CD4-positive, CD25-positive, alpha-beta regulatory T cell (primary cell): ENCODE measurements at regions not wholly inside any gene's neighbourhood (a gene's known extent, or its start where the extent isn't known, plus 50 kb on each side); places are given as distances from the start of the nearest gene placed in this dataset.
"Not testable (repeated sequence)": the region's sequence is repeated elsewhere in the genome, so short reads cannot be mapped to it uniquely, and the experiment has no call there.

ENCODE experiments used
- ATAC-seq, 2 donors: fragments of 150-1000 bp; cut with Tn5 transposase; one replicate each; pipeline ENCODE4 v1.10.0; 2021; ENCODE audit warnings: low read depth in 2 of 2, moderate number of reproducible peaks in 2 of 2, moderate library complexity in 1 of 2
- DNase-seq, 3 donors: peaks; one replicate each; pipeline versions ENCODE4 v3.0.0 to v3.0.0-alpha.2; 2012 to 2022; ENCODE audit warnings: mixed read lengths in 1 of 3
- H3K27ac ChIP-seq: one replicate; pipeline ENCODE4 v1.7.0; 2013; ENCODE audit warnings: mild to moderate bottlenecking, low read length; ENCODE audit not compliant: insufficient read depth, poor library complexity, severe bottlenecking
- H3K27me3 ChIP-seq: one replicate; pipeline ENCODE4 v1.7.0; 2013; ENCODE audit warnings: low read length; ENCODE audit not compliant: control insufficient read depth, insufficient read depth
- H3K36me3 ChIP-seq: one replicate; pipeline ENCODE4 v1.7.0; 2013; ENCODE audit warnings: mild to moderate bottlenecking, low read length, moderate library complexity; ENCODE audit not compliant: control insufficient read depth, insufficient read depth
- H3K4me1 ChIP-seq: 2 replicates; pipeline ENCODE4 v1.7.0; 2013; ENCODE audit warnings: mild to moderate bottlenecking, low read length; ENCODE audit not compliant: insufficient read depth, control insufficient read depth, poor library complexity, severe bottlenecking
- H3K4me3 ChIP-seq: one replicate; pipeline ENCODE4 v1.7.0; 2013; ENCODE audit warnings: low read depth, mild to moderate bottlenecking, low read length, moderate library complexity
- H3K9me3 ChIP-seq, 2 experiments: 1 replicate in 1 of 2; 2 replicates in 1 of 2; pipeline ENCODE4 v1.7.0; 2013; ENCODE audit warnings: low read length in 2 of 2, mild to moderate bottlenecking in 1 of 2, moderate library complexity in 1 of 2; ENCODE audit not compliant: control insufficient read depth in 2 of 2
- H3K27ac Mint-ChIP-seq, 3 donors: one replicate each; pipeline ENCODE4 v1.8.0; 2020 to 2022; ENCODE audit warnings: mild to moderate bottlenecking in 3 of 3, mixed read lengths in 3 of 3, moderate library complexity in 2 of 3
- H3K27me3 Mint-ChIP-seq: one replicate; pipeline ENCODE4 v1.8.0; 2022; ENCODE audit warnings: mild to moderate bottlenecking, mixed read lengths
- H3K36me3 Mint-ChIP-seq: one replicate; pipeline ENCODE4 v1.8.0; 2020; ENCODE audit warnings: mixed read lengths
- H3K4me1 Mint-ChIP-seq, 4 donors: one replicate each; pipeline ENCODE4 v1.8.0; 2020 to 2022; ENCODE audit warnings: mixed read lengths in 4 of 4, mild to moderate bottlenecking in 1 of 4
- H3K4me3 Mint-ChIP-seq, 4 donors: one replicate each; pipeline ENCODE4 v1.8.0; 2020 to 2022; ENCODE audit warnings: mild to moderate bottlenecking in 4 of 4, mixed read lengths in 4 of 4, moderate library complexity in 3 of 4
- H3K9me3 Mint-ChIP-seq, 7 donors: one replicate each; pipeline ENCODE4 v1.8.0; 2020 to 2022; ENCODE audit warnings: mixed read lengths in 7 of 7, mild to moderate bottlenecking in 3 of 7, moderate library complexity in 2 of 7

GRCh38 chr5:173680660-173681242 lies 64.3 kb upstream of the BOD1 start:
- Mint-ChIP-seq H3K27me3 (no peaks in the 10 kb centered on the region), H3K36me3 (no peaks in the 10 kb centered on the region), H3K27ac (no peak overlapping the region), H3K4me3 (no peak overlapping the region), H3K9me3 (peaks cover 0 to 7% (median 0%) of the 10 kb centered on the region in 7 donors), H3K4me1 (peaks cover 0 to 3% (median 0%) of the 10 kb centered on the region in 4 donors)
- Histone ChIP-seq H3K9me3 (peaks cover 0 to 2% of the 10 kb centered on the region in 2 experiments), H3K27ac (no peak overlapping the region), H3K4me1 (no peaks in the 10 kb centered on the region), H3K4me3 (no peak overlapping the region), H3K36me3 (no peaks in the 10 kb centered on the region), H3K27me3 (no peaks in the 10 kb centered on the region)
- ATAC-seq (peak in 1 of 2 donors; percentile 28), DNase-seq (no peak)

DNA sequence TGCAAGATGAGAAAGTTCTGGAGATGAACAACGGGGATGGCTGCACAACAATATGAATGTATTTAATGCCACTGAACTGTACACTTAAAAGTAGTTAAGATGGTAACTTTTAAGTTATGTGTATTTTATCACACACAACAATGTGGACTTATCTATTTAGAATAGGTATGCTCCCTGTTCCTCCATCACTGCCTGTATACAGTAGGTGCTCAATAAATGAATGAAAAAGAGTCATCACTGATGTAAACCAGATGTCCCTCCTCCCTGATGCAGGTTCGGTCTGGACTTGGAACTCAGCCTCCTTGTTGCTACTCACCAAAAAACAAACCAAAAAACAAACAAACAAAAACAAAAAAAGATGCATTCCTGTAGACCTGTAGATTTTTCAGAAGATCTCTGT lies 65.9 kb upstream of the BOD1 start:
- peaks cover 0 to 3% (median 0%) of the 10 kb centered on the region in 4 donors for H3K4me1 Mint-ChIP-seq

GRCh38 chr5:173684535-173684934 lies 68.1 kb upstream of the BOD1 start:
- not testable (repeated sequence) for H3K27me3 Mint-ChIP-seq, ATAC-seq, H3K4me3 Mint-ChIP-seq, H3K4me3 ChIP-seq, H3K36me3 Mint-ChIP-seq, H3K27me3 ChIP-seq, H3K9me3 ChIP-seq, H3K36me3 ChIP-seq, H3K9me3 Mint-ChIP-seq, H3K4me1 ChIP-seq, H3K27ac ChIP-seq, DNase-seq, H3K4me1 Mint-ChIP-seq, H3K27ac Mint-ChIP-seq

More for the DNA sequence above, 65.9 kb upstream of the BOD1 start:
- Mint-ChIP-seq H3K4me3 (no peak overlapping the region), H3K9me3 (peaks cover 0 to 8% (median 0%) of the 10 kb centered on the region in 7 donors), H3K36me3 (no peaks in the 10 kb centered on the region), H3K27ac (no peak overlapping the region), H3K27me3 (no peaks in the 10 kb centered on the region)
- H3K36me3 ChIP-seq = no peaks in the 10 kb centered on the region
- no peaks in the 10 kb centered on the region for H3K9me3 ChIP-seq
- DNase-seq (no peak), ATAC-seq (no peak)
- no peaks in the 10 kb centered on the region for H3K4me1 ChIP-seq
- no peaks in the 10 kb centered on the region for H3K27me3 ChIP-seq
- no peak overlapping the region for H3K27ac ChIP-seq
- no peak overlapping the region for H3K4me3 ChIP-seq

DNA sequence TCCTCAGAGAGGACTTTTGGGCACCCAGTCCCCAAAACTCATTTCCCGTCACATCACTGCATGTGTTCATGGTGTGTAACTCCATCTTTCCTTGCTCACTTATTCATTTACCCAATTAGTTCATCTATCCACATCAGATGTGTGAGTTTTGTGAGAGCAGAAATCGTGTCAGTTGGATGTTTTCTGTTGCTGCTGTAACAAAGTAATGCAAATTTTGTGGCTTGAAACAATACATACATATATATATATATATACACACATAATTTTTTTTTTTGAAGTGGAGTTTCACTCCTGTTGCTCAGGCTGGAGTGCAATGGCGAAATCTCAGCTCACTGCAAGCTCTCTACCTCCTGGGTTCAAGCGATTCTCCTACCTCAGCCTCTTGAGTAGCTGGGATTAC lies 70.5 kb upstream of the BOD1 start:
- peaks cover 0 to 4% (median 0%) of the 10 kb centered on the region in 7 donors for H3K9me3 Mint-ChIP-seq
- peaks cover 16% of the 10 kb centered on the region for H3K4me1 ChIP-seq
- no peaks in the 10 kb centered on the region for H3K36me3 Mint-ChIP-seq
- no peaks in the 10 kb centered on the region for H3K36me3 ChIP-seq
- H3K9me3 ChIP-seq = no peaks in the 10 kb centered on the region
- peaks cover 0 to 16% (median 0%) of the 10 kb centered on the region in 4 donors for H3K4me1 Mint-ChIP-seq
- H3K27me3 Mint-ChIP-seq = no peaks in the 10 kb centered on the region
- ATAC-seq (no peak), DNase-seq (no peak)
- no peaks in the 10 kb centered on the region for H3K27me3 ChIP-seq
- H3K27ac Mint-ChIP-seq = no peak overlapping the region
- H3K27ac ChIP-seq = no peak overlapping the region
- H3K4me3 ChIP-seq = no peak overlapping the region
- H3K4me3 Mint-ChIP-seq = no peak overlapping the region

DNA sequence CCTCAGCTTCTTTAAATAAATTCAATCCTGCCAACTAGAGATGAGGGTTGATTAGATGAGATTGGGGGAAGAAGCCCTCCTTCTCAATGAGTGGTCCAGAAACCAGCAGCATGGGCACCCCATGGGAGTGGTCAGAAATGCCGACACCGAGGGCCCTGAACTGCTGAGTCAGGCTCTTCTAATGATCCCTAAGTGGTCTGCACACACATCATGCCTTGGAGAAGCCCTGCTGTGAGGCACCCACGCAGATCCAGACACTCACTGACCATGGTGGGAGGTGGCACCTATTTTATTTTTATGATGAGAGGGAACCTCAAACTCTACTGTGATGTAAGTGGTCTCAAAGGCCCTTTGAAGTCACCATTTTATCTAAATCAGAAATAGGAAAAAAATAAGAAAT lies 72.3 kb upstream of the BOD1 start:
- DNase-seq (no peak), ATAC-seq (no peak)
- no peak overlapping the region for H3K4me3 Mint-ChIP-seq
- Histone ChIP-seq H3K4me3 (no peak overlapping the region), H3K27me3 (no peaks in the 10 kb centered on the region), H3K27ac (no peak overlapping the region), H3K9me3 (no peaks in the 10 kb centered on the region), H3K36me3 (no peaks in the 10 kb centered on the region), H3K4me1 (peaks cover 16% of the 10 kb centered on the region)
- peak overlapping the region in 1 of 3 donors; percentile 62 for H3K27ac Mint-ChIP-seq
- H3K36me3 Mint-ChIP-seq = no peaks in the 10 kb centered on the region
- H3K9me3 Mint-ChIP-seq = peaks cover 0 to 4% (median 0%) of the 10 kb centered on the region in 7 donors
- no peaks in the 10 kb centered on the region for H3K27me3 Mint-ChIP-seq
- peaks cover 0 to 14% (median 0%) of the 10 kb centered on the region in 4 donors for H3K4me1 Mint-ChIP-seq

GRCh38 chr5:173689171-173689736 lies 72.8 kb upstream of the BOD1 start:
- Mint-ChIP-seq H3K9me3 (peaks cover 0 to 4% (median 0%) of the 10 kb centered on the region in 7 donors), H3K27ac (peak overlapping the region; percentile 60 to 84 (median 65)), H3K27me3 (no peaks in the 10 kb centered on the region), H3K4me3 (peak overlapping the region in 1 of 4 donors; percentile 15), H3K4me1 (peaks cover 0 to 14% (median 0%) of the 10 kb centered on the region in 4 donors), H3K36me3 (no peaks in the 10 kb centered on the region)
- no peak overlapping the region for H3K4me3 ChIP-seq
- H3K36me3 ChIP-seq = no peaks in the 10 kb centered on the region
- H3K4me1 ChIP-seq = peaks cover 16% of the 10 kb centered on the region
- H3K27me3 ChIP-seq = no peaks in the 10 kb centered on the region
- no peak for DNase-seq
- H3K27ac ChIP-seq = no peak overlapping the region
- no peak for ATAC-seq
- H3K9me3 ChIP-seq = no peaks in the 10 kb centered on the region

DNA sequence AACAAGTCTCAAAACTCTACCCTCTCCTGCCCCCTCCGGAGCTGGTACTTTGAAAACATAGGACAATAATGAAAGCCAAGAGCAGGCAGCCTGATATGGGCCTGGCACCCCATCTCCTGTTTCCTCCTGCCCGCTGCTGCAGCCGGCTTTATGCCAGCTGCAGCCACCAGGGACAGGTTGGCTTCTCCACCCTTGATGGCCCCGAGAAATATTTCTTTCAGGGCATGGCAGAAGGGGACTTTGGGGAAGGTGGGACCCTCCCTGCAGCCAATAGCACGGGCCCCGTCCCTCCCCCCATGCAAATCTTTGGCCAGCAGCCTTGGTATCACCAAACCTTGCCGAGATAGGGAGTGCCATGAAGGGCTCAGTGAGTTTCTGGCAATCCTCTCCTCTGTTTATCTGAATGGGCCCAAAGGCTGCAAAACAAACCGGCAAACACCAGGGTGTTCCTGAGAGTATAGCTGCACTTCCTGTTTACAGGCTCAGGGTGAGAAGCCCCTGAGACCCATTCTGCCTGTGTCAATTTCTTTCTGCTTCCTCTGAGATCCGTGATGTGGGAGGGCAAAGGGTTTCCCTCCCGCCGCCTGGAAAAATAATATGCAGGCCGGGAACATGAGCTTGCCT lies 73.4 kb upstream of the BOD1 start:
- Histone ChIP-seq H3K27me3 (no peaks in the 10 kb centered on the region), H3K4me3 (no peak overlapping the region), H3K4me1 (peaks cover 16% of the 10 kb centered on the region), H3K27ac (no peak overlapping the region), H3K9me3 (no peaks in the 10 kb centered on the region), H3K36me3 (no peaks in the 10 kb centered on the region)
- Mint-ChIP-seq H3K4me3 (peak overlapping the region in 3 of 4 donors; percentile 13 to 19 (median 15)), H3K36me3 (no peaks in the 10 kb centered on the region), H3K27ac (peak overlapping the region; percentile 60 to 84 (median 81)), H3K4me1 (peaks cover 0 to 14% (median 0%) of the 10 kb centered on the region in 4 donors), H3K9me3 (peaks cover 0 to 4% (median 0%) of the 10 kb centered on the region in 7 donors), H3K27me3 (no peaks in the 10 kb centered on the region)
- ATAC-seq (peak in 1 of 2 donors; percentile 34), DNase-seq (peak in 1 of 3 donors; percentile 24)
